Thyroid gland (tissue), 4 donors: ENCODE measurements at regions not wholly inside any gene's neighbourhood (a gene's known extent, or its start where the extent isn't known, plus 50 kb on each side); places are given as distances from the start of the nearest gene placed in this dataset.

Experiments
- DNase-seq, 2 donors: peaks; one replicate each; pipeline ENCODE4 v3.0.0-alpha.2; 2019
- H3K27ac ChIP-seq, 3 donors: fragments of 200-600 bp; sonication (generic); 1 replicate in 2 of 3; 2 replicates in 1 of 3; pipeline ENCODE4 v1.5.1; 2016 to 2019; ENCODE audit warnings: mild to moderate bottlenecking in 1 of 3, moderate library complexity in 1 of 3
- H3K27me3 ChIP-seq: fragments of 200-600 bp; sonication (generic); one replicate; pipeline ENCODE4 v1.5.1; 2019
- H3K36me3 ChIP-seq, 2 donors: fragments of 200-600 bp; sonication (generic); one replicate each; pipeline ENCODE4 v1.5.1; 2016 to 2019
- H3K4me1 ChIP-seq, 2 donors: fragments of 200-600 bp; sonication (generic); one replicate each; pipeline ENCODE4 v1.5.1; 2017 to 2019
- H3K4me3 ChIP-seq, 3 donors: fragments of 200-600 bp; sonication (generic); replicated peaks in 1 of 3; 1 replicate in 2 of 3; 2 replicates in 1 of 3; pipeline ENCODE4 v1.5.1; 2016; ENCODE audit warnings: mild to moderate bottlenecking in 1 of 3
- H3K9me3 ChIP-seq: fragments of 200-600 bp; sonication (generic); one replicate; pipeline ENCODE4 v1.5.1; 2017
- POLR2A ChIP-seq, 2 donors: fragments of 450-650 bp; IDR thresholded peaks; one replicate each; pipeline ENCODE4 v1.6.1; 2017; ENCODE audit warnings: antibody characterized with exemption in 2 of 2, mild to moderate bottlenecking in 2 of 2, moderate library complexity in 1 of 2
- WGBS, 2 donors: methylation state at CpG; one replicate each; pipeline ENCODE4 v1.1.5; 2017; 5-methylcytosine and 5-hydroxymethylcytosine counted together
- intact Hi-C: fragments of 100-400 bp; cut with DNase I; formaldehyde crosslinking; loops from one replicate; pipeline ENCODE4 v1.15.1; 2023
- TF ChIP-seq, protein P1 (sequence below), 6 experiments: fragments of 200-600 bp in 3 of 6; fragments of 450-650 bp in 3 of 6; sonication (generic) in 3 of 6; IDR thresholded peaks; one replicate each; pipeline ENCODE4 v1.5.1; 2016 to 2019; ENCODE audit warnings: antibody characterized with exemption in 6 of 6, mild to moderate bottlenecking in 2 of 6, inconsistent platforms in 1 of 6, moderate library complexity in 1 of 6

DNA sequence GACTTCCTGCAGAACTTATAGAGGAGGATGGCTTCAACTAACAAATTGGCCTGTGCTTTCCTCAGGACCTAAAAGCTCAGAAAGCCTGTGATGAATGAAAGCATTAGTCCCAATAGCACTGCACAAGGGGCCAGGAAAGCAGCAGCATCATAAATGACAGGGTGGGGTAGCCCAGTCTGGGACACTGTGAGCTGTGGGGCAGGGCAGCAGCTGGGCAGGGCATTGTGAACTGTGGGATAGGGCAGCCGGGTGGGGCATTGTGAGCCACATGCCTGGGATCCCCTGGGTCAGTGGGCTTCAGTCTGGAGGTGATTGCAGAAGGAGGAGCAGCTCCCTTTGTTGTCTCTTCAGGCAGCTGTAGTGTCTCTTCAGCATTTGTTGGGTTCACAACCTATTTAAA is 1276.8 kb downstream of the UQCRFS1 start:
- intact Hi-C loops: no loop called here
- Histone ChIP-seq H3K27ac (no peak overlapping the region), H3K27me3 (no peaks in the 10 kb centered on the region), H3K36me3 (no peaks in the 10 kb centered on the region), H3K4me1 (no peaks in the 10 kb centered on the region), H3K4me3 (no peak overlapping the region), H3K9me3 (no peaks in the 10 kb centered on the region)
- TF ChIP-seq, protein P1, sequence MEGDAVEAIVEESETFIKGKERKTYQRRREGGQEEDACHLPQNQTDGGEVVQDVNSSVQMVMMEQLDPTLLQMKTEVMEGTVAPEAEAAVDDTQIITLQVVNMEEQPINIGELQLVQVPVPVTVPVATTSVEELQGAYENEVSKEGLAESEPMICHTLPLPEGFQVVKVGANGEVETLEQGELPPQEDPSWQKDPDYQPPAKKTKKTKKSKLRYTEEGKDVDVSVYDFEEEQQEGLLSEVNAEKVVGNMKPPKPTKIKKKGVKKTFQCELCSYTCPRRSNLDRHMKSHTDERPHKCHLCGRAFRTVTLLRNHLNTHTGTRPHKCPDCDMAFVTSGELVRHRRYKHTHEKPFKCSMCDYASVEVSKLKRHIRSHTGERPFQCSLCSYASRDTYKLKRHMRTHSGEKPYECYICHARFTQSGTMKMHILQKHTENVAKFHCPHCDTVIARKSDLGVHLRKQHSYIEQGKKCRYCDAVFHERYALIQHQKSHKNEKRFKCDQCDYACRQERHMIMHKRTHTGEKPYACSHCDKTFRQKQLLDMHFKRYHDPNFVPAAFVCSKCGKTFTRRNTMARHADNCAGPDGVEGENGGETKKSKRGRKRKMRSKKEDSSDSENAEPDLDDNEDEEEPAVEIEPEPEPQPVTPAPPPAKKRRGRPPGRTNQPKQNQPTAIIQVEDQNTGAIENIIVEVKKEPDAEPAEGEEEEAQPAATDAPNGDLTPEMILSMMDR (IDR thresholded peaks at IDR 0.05): no peak
- TF ChIP-seq POLR2A (IDR thresholded peaks at IDR 0.05): no peak
- no peak for DNase-seq
- 63 to 86% methylated on average over 1 of the region's 1 CpG for WGBS, 2 donors

DNA sequence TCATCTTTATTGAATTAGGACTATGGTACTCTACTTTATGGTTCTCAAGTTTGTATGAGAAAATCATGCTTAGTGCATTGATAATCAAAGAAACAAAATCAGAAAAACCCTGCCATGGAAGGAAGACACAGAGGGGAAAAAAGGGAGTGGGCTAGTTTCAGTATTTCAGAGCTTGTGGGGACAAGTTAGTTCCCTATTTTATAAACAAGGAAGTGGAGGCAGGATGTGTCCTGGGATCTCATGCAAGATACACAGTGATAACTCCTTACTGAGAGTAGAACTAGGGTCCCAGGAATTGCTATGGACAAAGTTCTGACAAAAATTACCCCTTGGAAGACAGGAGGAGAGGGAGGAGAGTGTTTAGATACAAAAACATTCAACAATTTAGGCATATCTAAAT is 1277.3 kb downstream of the UQCRFS1 start:
- DNase-seq: no peak
- no peaks in the 10 kb centered on the region for H3K4me1 ChIP-seq

DNA sequence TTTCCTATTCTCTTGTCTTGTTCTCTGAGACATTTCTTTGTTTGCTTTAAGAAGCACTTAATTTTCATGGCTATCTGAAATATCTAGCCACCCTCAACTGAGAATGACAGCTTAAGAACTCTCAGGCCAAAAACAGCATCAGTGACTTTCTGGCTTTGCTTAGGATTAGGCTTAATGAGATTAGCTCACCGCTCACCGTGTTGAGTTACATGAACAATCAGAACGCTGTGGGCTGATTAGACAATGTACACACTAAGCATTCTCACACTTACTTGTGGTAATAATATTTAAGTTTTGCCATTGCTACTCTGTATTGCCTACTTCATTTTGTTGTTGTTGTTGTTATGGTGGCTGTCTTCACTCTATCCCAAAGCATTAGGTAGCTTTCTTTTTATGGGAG is 1283.6 kb downstream of the UQCRFS1 start:
- intact Hi-C loops: no loop called here

More for the DNA sequence above, 1277.3 kb downstream of the UQCRFS1 start:
- Histone ChIP-seq H3K4me3 (no peak overlapping the region), H3K27ac (no peak overlapping the region), H3K27me3 (no peaks in the 10 kb centered on the region), H3K9me3 (no peaks in the 10 kb centered on the region), H3K36me3 (no peaks in the 10 kb centered on the region)
- intact Hi-C loops: no loop called here
- TF ChIP-seq, protein P1 (IDR thresholded peaks at IDR 0.05): no peak

DNA sequence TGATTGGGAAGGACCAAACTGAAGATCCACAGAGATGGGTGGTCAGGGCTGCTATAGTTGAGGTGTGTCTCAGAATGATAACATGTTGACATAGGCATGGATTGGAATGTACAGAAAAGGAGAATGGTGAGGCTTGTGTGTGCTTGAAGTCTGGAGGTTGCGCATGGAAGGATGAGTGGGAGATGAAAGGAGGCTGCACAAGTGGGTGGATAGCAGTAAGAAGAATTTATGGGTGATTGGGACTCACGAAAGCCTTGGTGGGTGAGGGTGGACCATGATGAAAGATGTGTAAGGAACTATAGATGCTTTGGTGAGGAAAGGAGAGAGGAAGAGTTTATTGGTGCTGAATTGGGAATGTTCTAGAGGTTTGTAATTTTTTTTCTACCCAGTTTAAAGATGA is 1287.7 kb downstream of the UQCRFS1 start:
- intact Hi-C loops: no loop called here
- DNase-seq: no peak
- WGBS, 2 donors: 78 to 90% methylated on average over 2 of the region's 2 CpGs
- H3K36me3 ChIP-seq: no peaks in the 10 kb centered on the region
- no peaks in the 10 kb centered on the region for H3K9me3 ChIP-seq
- peaks cover 0 to 6% of the 10 kb centered on the region in 2 donors for H3K4me1 ChIP-seq
- H3K4me3 ChIP-seq: no peak overlapping the region
- H3K27me3 ChIP-seq: no peaks in the 10 kb centered on the region
- TF ChIP-seq, protein P1 (IDR thresholded peaks at IDR 0.05): no peak
- TF ChIP-seq POLR2A (IDR thresholded peaks at IDR 0.05): no peak
- no peak overlapping the region for H3K27ac ChIP-seq

More for the DNA sequence above, 1283.6 kb downstream of the UQCRFS1 start:
- no peak for DNase-seq
- Histone ChIP-seq H3K36me3 (no peaks in the 10 kb centered on the region), H3K27me3 (no peaks in the 10 kb centered on the region), H3K9me3 (no peaks in the 10 kb centered on the region), H3K4me1 (peaks cover 0 to 6% of the 10 kb centered on the region in 2 donors), H3K4me3 (no peak overlapping the region), H3K27ac (no peak overlapping the region)
- no peak for TF ChIP-seq POLR2A (IDR thresholded peaks at IDR 0.05)
- TF ChIP-seq, protein P1 (IDR thresholded peaks at IDR 0.05): no peak
- WGBS, 2 donors: 69 to 79% methylated on average over 3 of the region's 3 CpGs

DNA sequence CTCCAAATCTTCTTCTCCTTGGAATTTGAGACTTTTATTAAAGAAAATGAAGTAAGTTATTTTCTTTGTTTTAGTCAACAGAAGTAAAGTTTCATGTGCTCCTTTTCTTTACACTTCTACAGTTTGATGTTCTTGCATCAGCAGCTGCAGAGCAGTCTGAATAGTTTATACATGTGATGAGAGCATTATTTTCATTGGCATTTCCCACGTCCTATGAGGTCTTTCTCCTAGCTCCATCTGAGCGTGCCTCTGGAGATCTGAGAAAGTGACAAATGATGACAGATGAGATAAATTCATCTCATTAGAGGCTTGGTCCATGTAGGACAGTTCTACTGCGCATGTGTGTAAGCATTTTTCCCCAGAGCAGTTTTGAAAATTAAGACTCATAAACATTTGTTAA is 1290.0 kb downstream of the UQCRFS1 start:
- H3K9me3 ChIP-seq: no peaks in the 10 kb centered on the region
- WGBS, 2 donors: 55 to 58% methylated on average over 3 of the region's 3 CpGs
- TF ChIP-seq POLR2A (IDR thresholded peaks at IDR 0.05): no peak
- TF ChIP-seq, protein P1 (IDR thresholded peaks at IDR 0.05): no peak
- no peak overlapping the region for H3K27ac ChIP-seq
- intact Hi-C loops: no loop called here
- DNase-seq: no peak
- H3K36me3 ChIP-seq: no peaks in the 10 kb centered on the region
- no peak overlapping the region for H3K4me3 ChIP-seq
- peaks cover 0 to 6% of the 10 kb centered on the region in 2 donors for H3K4me1 ChIP-seq
- H3K27me3 ChIP-seq: no peaks in the 10 kb centered on the region
